GM23338 (cell line): ENCODE measurements at regions not wholly inside any gene's neighbourhood (a gene's known extent, or its start where the extent isn't known, plus 50 kb on each side); places are given as distances from the start of the nearest gene placed in this dataset.

Source experiments
- ATAC-seq: fragments of 200-7000 bp; cut with Tn5 transposase; 3 replicates; pipeline ENCODE4 v1.9.1; 2020
- DNase-seq: peaks from one replicate; pipeline ENCODE4 v3.0.0-alpha.2; 2015; ENCODE audit warnings: low spot score
- H2AFZ ChIP-seq: fragments of 200-600 bp; sonication (generic); 2 replicates; pipeline ENCODE4 v1.8.0; 2016; ENCODE audit warnings: antibody characterized with exemption, mild to moderate bottlenecking, moderate library complexity
- H3F3A ChIP-seq: fragments of 200-600 bp; sonication (generic); replicated peaks from 2 replicates; pipeline ENCODE4 v1.8.0; 2017; ENCODE audit warnings: antibody characterized with exemption, mixed run types, low read depth
- H3K27ac ChIP-seq: fragments of 200-600 bp; sonication (generic); 2 replicates; pipeline ENCODE4 v1.6.1; 2016; ENCODE audit warnings: low read depth
- H3K27me3 ChIP-seq: fragments of 200-600 bp; sonication (generic); 2 replicates; pipeline ENCODE4 v1.8.0; 2016; ENCODE audit warnings: mild to moderate bottlenecking, mixed run types, moderate library complexity; ENCODE audit not compliant: insufficient read depth
- H3K36me3 ChIP-seq: fragments of 200-600 bp; sonication (generic); 2 replicates; pipeline ENCODE4 v1.8.0; 2016; ENCODE audit warnings: mild to moderate bottlenecking; ENCODE audit not compliant: insufficient read depth
- H3K4me1 ChIP-seq: fragments of 200-600 bp; sonication (generic); 2 replicates; pipeline ENCODE4 v1.8.0; 2016; ENCODE audit warnings: mild to moderate bottlenecking, moderate library complexity; ENCODE audit not compliant: insufficient read depth
- H3K4me2 ChIP-seq: fragments of 200-600 bp; sonication (generic); 2 replicates; pipeline ENCODE4 v1.7.1; 2017; ENCODE audit warnings: mixed run types
- H3K4me3 ChIP-seq: fragments of 200-600 bp; sonication (generic); 2 replicates; pipeline ENCODE4 v1.6.1; 2016; ENCODE audit warnings: mixed run types
- H3K79me2 ChIP-seq: fragments of 200-600 bp; sonication (generic); replicated peaks from 2 replicates; pipeline ENCODE4 v1.8.0; 2017; ENCODE audit warnings: mild to moderate bottlenecking; ENCODE audit not compliant: insufficient read depth
- H3K9me2 ChIP-seq: fragments of 200-600 bp; sonication (generic); 2 replicates; pipeline ENCODE4 v1.8.0; 2017; ENCODE audit not compliant: insufficient read depth
- H4K20me1 ChIP-seq: fragments of 200-600 bp; sonication (generic); replicated peaks from 2 replicates; pipeline ENCODE4 v1.8.0; 2017; ENCODE audit warnings: mild to moderate bottlenecking; ENCODE audit not compliant: insufficient read depth
- H3K27ac Mint-ChIP-seq: 2 replicates; pipeline ENCODE4 v1.8.0; 2020; ENCODE audit warnings: inconsistent platforms, mild to moderate bottlenecking, moderate library complexity, mixed read lengths
- H3K27me3 Mint-ChIP-seq: 3 replicates; pipeline ENCODE4 v1.8.0; 2022; ENCODE audit warnings: low read depth, mild to moderate bottlenecking, moderate library complexity, mixed read lengths, inconsistent platforms; ENCODE audit not compliant: insufficient read depth, poor library complexity
- H3K36me3 Mint-ChIP-seq: 3 replicates; pipeline ENCODE4 v1.8.0; 2021; ENCODE audit warnings: low read depth, mild to moderate bottlenecking, inconsistent platforms, moderate library complexity, mixed read lengths
- H3K4me1 Mint-ChIP-seq: 3 replicates; pipeline ENCODE4 v1.8.0; 2020; ENCODE audit warnings: mild to moderate bottlenecking, inconsistent platforms, mixed read lengths
- H3K4me3 Mint-ChIP-seq: 3 replicates; pipeline ENCODE4 v1.8.0; 2021; ENCODE audit warnings: moderate library complexity, mild to moderate bottlenecking, inconsistent platforms, mixed read lengths
- H3K9me3 Mint-ChIP-seq: 3 replicates; pipeline ENCODE4 v1.8.0; 2020; ENCODE audit warnings: moderate library complexity, mild to moderate bottlenecking, inconsistent platforms, mixed read lengths
- CREB1 ChIP-seq: fragments of 250-450 bp; sonication (Bioruptor Pico); IDR thresholded peaks from 2 replicates; pipeline ENCODE4 v1.5.0; 2020; ENCODE audit warnings: low read depth, mild to moderate bottlenecking, moderate library complexity
- CTCF ChIP-seq, 2 experiments: fragments of 200-600 bp in 1 of 2; sonication (generic) in 1 of 2; conservative IDR thresholded peaks; 2 replicates each; pipeline versions ENCODE4 v1.5.1 to v1.6.1; 2016 to 2017; ENCODE audit warnings: antibody characterized with exemption in 2 of 2, low read depth in 2 of 2, mild to moderate bottlenecking in 2 of 2, moderate library complexity in 1 of 2
- ETS1 ChIP-seq: IDR thresholded peaks from 2 replicates; pipeline ENCODE4 v1.6.1; 2016; ENCODE audit warnings: antibody characterized with exemption
- EZH2 ChIP-seq: fragments of 200-600 bp; sonication (generic); IDR thresholded peaks from one replicate; pipeline ENCODE4 v1.8.0; 2017; ENCODE audit warnings: antibody characterized with exemption, mild to moderate bottlenecking, low read depth; ENCODE audit not compliant: unreplicated experiment
- EZH2phosphoT487 ChIP-seq: fragments of 200-600 bp; sonication (generic); IDR thresholded peaks from one replicate; pipeline ENCODE4 v1.8.1; 2018; ENCODE audit warnings: antibody characterized with exemption; ENCODE audit not compliant: unreplicated experiment
- JUNB ChIP-seq: IDR thresholded peaks from one replicate; pipeline ENCODE4 v1.6.1; 2016; ENCODE audit warnings: antibody characterized with exemption; ENCODE audit not compliant: unreplicated experiment
- NANOG ChIP-seq: IDR thresholded peaks from 2 replicates; pipeline ENCODE4 v1.6.1; 2016; ENCODE audit warnings: antibody characterized with exemption, borderline replicate concordance
- POLR2AphosphoS5 ChIP-seq: IDR thresholded peaks from 2 replicates; pipeline ENCODE4 v1.6.1; 2016; ENCODE audit warnings: antibody characterized with exemption, low read depth
- REST ChIP-seq: IDR thresholded peaks from one replicate; pipeline ENCODE4 v1.6.1; 2018; ENCODE audit warnings: antibody characterized with exemption; ENCODE audit not compliant: unreplicated experiment
- STAT1 ChIP-seq: IDR thresholded peaks from one replicate; pipeline ENCODE4 v1.6.1; 2016; ENCODE audit warnings: antibody characterized with exemption; ENCODE audit not compliant: unreplicated experiment
- ZNF114 ChIP-seq: fragments of 250-450 bp; sonication (Bioruptor Pico); IDR thresholded peaks from 2 replicates; pipeline ENCODE4 v1.5.0; 2020; ENCODE audit warnings: mild to moderate bottlenecking, moderate library complexity
- ZNF331 ChIP-seq: fragments of 250-450 bp; sonication (Bioruptor Pico); IDR thresholded peaks from 2 replicates; pipeline ENCODE4 v1.5.0; 2020; ENCODE audit warnings: low read depth, mild to moderate bottlenecking, moderate library complexity
- TF ChIP-seq, protein P1 (sequence below): fragments of 250-450 bp; sonication (Bioruptor Pico); IDR thresholded peaks from 2 replicates; pipeline ENCODE4 v1.5.0; 2020; ENCODE audit warnings: mild to moderate bottlenecking, moderate library complexity

DNA sequence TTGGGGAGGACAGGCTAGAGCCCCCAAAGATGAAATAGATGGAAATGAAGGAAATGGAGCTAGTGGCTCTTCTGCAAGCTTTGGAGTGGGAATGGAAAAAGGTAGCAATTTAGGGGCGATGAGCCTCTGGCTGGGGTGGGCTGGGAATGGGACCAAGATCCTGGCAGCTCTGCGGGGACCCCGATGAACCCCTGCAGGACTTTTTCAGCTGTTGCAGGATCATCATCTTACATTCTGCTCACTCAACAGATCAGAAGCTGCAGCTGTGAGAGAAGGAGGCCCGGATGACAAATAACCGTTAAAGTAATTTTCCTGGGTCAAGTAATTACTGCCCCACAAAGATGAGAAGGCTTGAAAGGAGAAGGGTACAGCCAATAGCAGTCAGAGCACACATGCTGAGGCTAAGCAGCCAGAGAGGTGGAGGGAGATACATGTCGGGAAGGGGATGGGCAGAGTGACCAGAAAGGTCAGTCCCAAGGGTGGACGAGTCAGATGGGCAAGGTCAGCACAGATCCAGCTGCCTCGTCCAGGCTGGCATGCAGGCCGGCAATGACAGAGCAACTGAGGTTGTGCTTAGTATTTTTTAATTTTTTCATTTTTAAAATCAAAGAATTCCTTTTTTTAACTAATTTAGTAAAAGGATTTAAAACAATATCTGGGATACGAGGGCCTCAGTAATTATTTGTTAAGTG lies 245.0 kb upstream of the RAB6C start:
- no peaks in the 10 kb centered on the region for H3K79me2 ChIP-seq
- no peak overlapping the region for H3K27ac ChIP-seq
- H3K4me3 ChIP-seq, result no peak overlapping the region
- H2AFZ ChIP-seq, result no peak overlapping the region
- H3K4me1 ChIP-seq, result no peaks in the 10 kb centered on the region
- no peak overlapping the region for H3K4me3 Mint-ChIP-seq
- no peaks in the 10 kb centered on the region for H3F3A ChIP-seq
- H3K27ac Mint-ChIP-seq, result no peak overlapping the region
- no peak overlapping the region for H3K4me2 ChIP-seq
- no peaks in the 10 kb centered on the region for H3K9me3 Mint-ChIP-seq
- TF ChIP-seq STAT1, result no peak
- TF ChIP-seq CREB1 (CRISPR knock-in tag), result no peak
- no peak for TF ChIP-seq CTCF (conservative IDR thresholded peaks at IDR 0.05; ENCODE audit: low read depth in 2 of 2)
- no peak for TF ChIP-seq JUNB
- no peak for TF ChIP-seq NANOG
- TF ChIP-seq ETS1, result no peak
- TF ChIP-seq EZH2, result no peak
- TF ChIP-seq EZH2phosphoT487, result no peak
- TF ChIP-seq ZNF114 (CRISPR knock-in tag), result no peak
- TF ChIP-seq, protein P1, sequence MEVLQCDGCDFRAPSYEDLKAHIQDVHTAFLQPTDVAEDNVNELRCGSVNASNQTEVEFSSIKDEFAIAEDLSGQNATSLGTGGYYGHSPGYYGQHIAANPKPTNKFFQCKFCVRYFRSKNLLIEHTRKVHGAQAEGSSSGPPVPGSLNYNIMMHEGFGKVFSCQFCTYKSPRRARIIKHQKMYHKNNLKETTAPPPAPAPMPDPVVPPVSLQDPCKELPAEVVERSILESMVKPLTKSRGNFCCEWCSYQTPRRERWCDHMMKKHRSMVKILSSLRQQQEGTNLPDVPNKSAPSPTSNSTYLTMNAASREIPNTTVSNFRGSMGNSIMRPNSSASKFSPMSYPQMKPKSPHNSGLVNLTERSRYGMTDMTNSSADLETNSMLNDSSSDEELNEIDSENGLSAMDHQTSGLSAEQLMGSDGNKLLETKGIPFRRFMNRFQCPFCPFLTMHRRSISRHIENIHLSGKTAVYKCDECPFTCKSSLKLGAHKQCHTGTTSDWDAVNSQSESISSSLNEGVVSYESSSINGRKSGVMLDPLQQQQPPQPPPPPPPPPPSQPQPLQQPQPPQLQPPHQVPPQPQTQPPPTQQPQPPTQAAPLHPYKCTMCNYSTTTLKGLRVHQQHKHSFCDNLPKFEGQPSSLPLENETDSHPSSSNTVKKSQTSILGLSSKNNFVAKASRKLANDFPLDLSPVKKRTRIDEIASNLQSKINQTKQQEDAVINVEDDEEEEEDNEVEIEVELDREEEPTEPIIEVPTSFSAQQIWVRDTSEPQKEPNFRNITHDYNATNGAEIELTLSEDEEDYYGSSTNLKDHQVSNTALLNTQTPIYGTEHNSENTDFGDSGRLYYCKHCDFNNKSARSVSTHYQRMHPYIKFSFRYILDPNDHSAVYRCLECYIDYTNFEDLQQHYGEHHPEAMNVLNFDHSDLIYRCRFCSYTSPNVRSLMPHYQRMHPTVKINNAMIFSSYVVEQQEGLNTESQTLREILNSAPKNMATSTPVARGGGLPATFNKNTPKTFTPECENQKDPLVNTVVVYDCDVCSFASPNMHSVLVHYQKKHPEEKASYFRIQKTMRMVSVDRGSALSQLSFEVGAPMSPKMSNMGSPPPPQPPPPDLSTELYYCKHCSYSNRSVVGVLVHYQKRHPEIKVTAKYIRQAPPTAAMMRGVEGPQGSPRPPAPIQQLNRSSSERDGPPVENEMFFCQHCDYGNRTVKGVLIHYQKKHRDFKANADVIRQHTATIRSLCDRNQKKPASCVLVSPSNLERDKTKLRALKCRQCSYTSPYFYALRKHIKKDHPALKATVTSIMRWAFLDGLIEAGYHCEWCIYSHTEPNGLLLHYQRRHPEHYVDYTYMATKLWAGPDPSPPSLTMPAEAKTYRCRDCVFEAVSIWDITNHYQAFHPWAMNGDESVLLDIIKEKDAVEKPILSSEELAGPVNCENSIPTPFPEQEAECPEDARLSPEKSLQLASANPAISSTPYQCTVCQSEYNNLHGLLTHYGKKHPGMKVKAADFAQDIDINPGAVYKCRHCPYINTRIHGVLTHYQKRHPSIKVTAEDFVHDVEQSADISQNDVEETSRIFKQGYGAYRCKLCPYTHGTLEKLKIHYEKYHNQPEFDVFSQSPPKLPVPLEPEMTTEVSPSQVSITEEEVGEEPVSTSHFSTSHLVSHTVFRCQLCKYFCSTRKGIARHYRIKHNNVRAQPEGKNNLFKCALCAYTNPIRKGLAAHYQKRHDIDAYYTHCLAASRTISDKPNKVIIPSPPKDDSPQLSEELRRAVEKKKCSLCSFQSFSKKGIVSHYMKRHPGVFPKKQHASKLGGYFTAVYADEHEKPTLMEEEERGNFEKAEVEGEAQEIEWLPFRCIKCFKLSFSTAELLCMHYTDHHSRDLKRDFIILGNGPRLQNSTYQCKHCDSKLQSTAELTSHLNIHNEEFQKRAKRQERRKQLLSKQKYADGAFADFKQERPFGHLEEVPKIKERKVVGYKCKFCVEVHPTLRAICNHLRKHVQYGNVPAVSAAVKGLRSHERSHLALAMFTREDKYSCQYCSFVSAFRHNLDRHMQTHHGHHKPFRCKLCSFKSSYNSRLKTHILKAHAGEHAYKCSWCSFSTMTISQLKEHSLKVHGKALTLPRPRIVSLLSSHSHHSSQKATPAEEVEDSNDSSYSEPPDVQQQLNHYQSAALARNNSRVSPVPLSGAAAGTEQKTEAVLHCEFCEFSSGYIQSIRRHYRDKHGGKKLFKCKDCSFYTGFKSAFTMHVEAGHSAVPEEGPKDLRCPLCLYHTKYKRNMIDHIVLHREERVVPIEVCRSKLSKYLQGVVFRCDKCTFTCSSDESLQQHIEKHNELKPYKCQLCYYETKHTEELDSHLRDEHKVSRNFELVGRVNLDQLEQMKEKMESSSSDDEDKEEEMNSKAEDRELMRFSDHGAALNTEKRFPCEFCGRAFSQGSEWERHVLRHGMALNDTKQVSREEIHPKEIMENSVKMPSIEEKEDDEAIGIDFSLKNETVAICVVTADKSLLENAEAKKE, result no peak
- TF ChIP-seq ZNF331 (CRISPR knock-in tag), result no peak
- TF ChIP-seq REST, result no peak
- TF ChIP-seq POLR2AphosphoS5, result no peak
- no peaks in the 10 kb centered on the region for H3K36me3 ChIP-seq
- no peaks in the 10 kb centered on the region for H3K27me3 Mint-ChIP-seq
- H4K20me1 ChIP-seq, result no peaks in the 10 kb centered on the region
- no peaks in the 10 kb centered on the region; the same call in 2 of the 3 replicates for H3K36me3 Mint-ChIP-seq
- H3K4me1 Mint-ChIP-seq, result peaks cover 3% of the 10 kb centered on the region; the same call in 2 of the 3 replicates
- DNase-seq (no peak), ATAC-seq (no peak)
- peaks cover 6% of the 10 kb centered on the region; the same call in 1 of the 2 replicates for H3K9me2 ChIP-seq
- H3K27me3 ChIP-seq, result no peaks in the 10 kb centered on the region
